GM12878 (cell line): ENCODE measurements at regions not wholly inside any gene's neighbourhood (a gene's known extent, or its start where the extent isn't known, plus 50 kb on each side); places are given as distances from the start of the nearest gene placed in this dataset.

Experiments
- ATAC-seq: fragments of 200-7000 bp; cut with Tn5 transposase; 3 replicates; pipeline ENCODE4 v1.9.1; 2020; ENCODE audit warnings: mild to moderate bottlenecking, moderate library complexity
- BruUV-seq: library from RNA; stranded (reverse); fragments of 400-500 nt; replicated peaks from 2 replicates; lab custom pipeline; 2021; lab: Mats Ljungman, UMichigan
- CTCF ChIA-PET: fragments of 300-600 bp; sonication (Branson Sonifier 250); formaldehyde crosslinking; extraction: SDS; loops from one replicate; lab custom pipeline; 2021; ENCODE audit warnings: inconsistent platforms; lab: Yijun Ruan, JAX
- POLR2A ChIA-PET: fragments of 350-600 bp; formaldehyde crosslinking; extraction: SDS; loops from one replicate; lab custom pipeline; 2021; ENCODE audit warnings: inconsistent platforms; lab: Charles Lee
- RAD21 ChIA-PET: fragments of 300-600 bp; sonication (Branson Sonifier 250); formaldehyde crosslinking; loops from one replicate; lab custom pipeline; 2023; ENCODE audit warnings: antibody characterized with exemption; ENCODE audit not compliant: unreplicated experiment; lab: Charles Lee
- SMC1A ChIA-PET: fragments of 300-600 bp; sonication (Branson Sonifier 250); formaldehyde crosslinking; loops from one replicate; lab custom pipeline; 2023; ENCODE audit not compliant: unreplicated experiment, uncharacterized antibody; lab: Charles Lee
- DNase-seq: peaks from one replicate; pipeline ENCODE4 v3.0.0-alpha.2; 2011; ENCODE audit warnings: low read depth, low spot score
- FAIRE-seq: peaks from 3 replicates; lab custom pipeline; 2011; peaks lifted over from hg19 to GRCh38; lab: Jason Lieb, UNC
- H2AFZ ChIP-seq: 2 replicates; pipeline ENCODE4 v1.6.0; 2011; ENCODE audit warnings: low read depth, low read length, control low read depth; ENCODE audit not compliant: control insufficient read depth
- H3K27ac ChIP-seq: 2 replicates; pipeline ENCODE4 v1.5.1; 2011; ENCODE audit warnings: control low read depth; ENCODE audit not compliant: control insufficient read depth, insufficient read depth
- H3K27me3 ChIP-seq, 2 experiments: replicated peaks in 1 of 2; 2 replicates each; pipeline versions ENCODE4 v1.6.0 to v1.6.1; 2011; ENCODE audit warnings: low read length in 1 of 2; ENCODE audit not compliant: control insufficient read depth in 2 of 2, insufficient read depth in 2 of 2
- H3K36me3 ChIP-seq, 2 experiments: 2 replicates each; pipeline ENCODE4 v1.5.1; 2011; ENCODE audit warnings: low read length in 1 of 2; ENCODE audit not compliant: control insufficient read depth in 2 of 2, insufficient read depth in 2 of 2
- H3K4me1 ChIP-seq: 2 replicates; pipeline ENCODE4 v1.6.1; 2011; ENCODE audit warnings: mild to moderate bottlenecking, low read length, moderate library complexity, mixed read lengths; ENCODE audit not compliant: control insufficient read depth, insufficient read depth
- H3K4me2 ChIP-seq: 2 replicates; pipeline ENCODE4 v1.6.0; 2011; ENCODE audit warnings: control low read depth; ENCODE audit not compliant: control insufficient read depth, insufficient read depth
- H3K4me3 ChIP-seq: fragments of 200-600 bp; sonication (generic); 2 replicates; pipeline ENCODE4 v1.5.1; 2016
- H3K79me2 ChIP-seq: 2 replicates; pipeline ENCODE4 v1.6.0; 2011; ENCODE audit warnings: low read length; ENCODE audit not compliant: control insufficient read depth, insufficient read depth
- H3K9ac ChIP-seq: 2 replicates; pipeline ENCODE4 v1.8.0; 2011; ENCODE audit warnings: low read length, control low read depth, mixed read lengths; ENCODE audit not compliant: control insufficient read depth, insufficient read depth
- H3K9me3 ChIP-seq: replicated peaks from 3 replicates; pipeline ENCODE4 v1.5.1; 2011; ENCODE audit warnings: mild to moderate bottlenecking, low read length; ENCODE audit not compliant: control insufficient read depth, insufficient read depth
- H4K20me1 ChIP-seq: 2 replicates; pipeline ENCODE4 v1.6.0; 2011; ENCODE audit not compliant: control insufficient read depth, insufficient read depth
- BCL11A ChIP-seq: IDR thresholded peaks from 2 replicates; pipeline ENCODE4 v1.6.1; 2011; ENCODE audit warnings: low read depth, low read length
- CBX3 ChIP-seq: fragments of 200-600 bp; sonication (generic); IDR thresholded peaks from 2 replicates; pipeline ENCODE4 v1.6.1; 2016; ENCODE audit warnings: low read depth, borderline replicate concordance
- IRF3 ChIP-seq: fragments of 450-650 bp; IDR thresholded peaks from 2 replicates; pipeline ENCODE4 v1.6.1; 2014; ENCODE audit warnings: mild to moderate bottlenecking
- NR2C2 ChIP-seq: IDR thresholded peaks from 2 replicates; pipeline ENCODE4 v1.6.1; 2011; ENCODE audit warnings: borderline replicate concordance, low read depth; ENCODE audit not compliant: control insufficient read depth, insufficient read length
- RB1 ChIP-seq: fragments of 450-650 bp; formaldehyde crosslinking; IDR thresholded peaks from 2 replicates; pipeline ENCODE4 v1.6.1; 2017; ENCODE audit warnings: mild to moderate bottlenecking, borderline replicate concordance
- SIX5 ChIP-seq: IDR thresholded peaks from 2 replicates; pipeline ENCODE4 v1.6.1; 2011; ENCODE audit warnings: mild to moderate bottlenecking, low read depth, low read length, moderate library complexity; ENCODE audit not compliant: severe bottlenecking
- SMAD1 ChIP-seq: fragments of 450-650 bp; IDR thresholded peaks from 2 replicates; pipeline ENCODE4 v1.6.1; 2018; ENCODE audit warnings: mild to moderate bottlenecking, low read depth; ENCODE audit not compliant: partially characterized antibody
- STAT1 ChIP-seq: fragments of 450-650 bp; conservative IDR thresholded peaks from 2 replicates; pipeline ENCODE4 v1.6.1; 2014; ENCODE audit warnings: antibody characterized with exemption, mild to moderate bottlenecking
- WGBS: methylation state at CpG from one replicate; pipeline ENCODE4 v1.1.6; 2016; ENCODE audit warnings: low lambda C conversion rate; ENCODE audit not compliant: insufficient replicate concordance, insufficient coverage; ENCODE audit errors: missing lambda C conversion rate; 5-methylcytosine and 5-hydroxymethylcytosine counted together
- in situ Hi-C: fragments of 300-500 bp; cut with MboI; formaldehyde crosslinking; loops from 9 replicates; pipeline ENCODE4 v1.14.3; 2018; ENCODE audit warnings: mixed read lengths
- intact Hi-C: fragments of 100-400 bp; cut with micrococcal nuclease; formaldehyde crosslinking; loops from one replicate; pipeline ENCODE4 v1.14.2; 2022; ENCODE audit not compliant: unreplicated experiment
- TF ChIP-seq, protein P1 (sequence below): fragments of 450-650 bp; IDR thresholded peaks from 2 replicates; pipeline ENCODE4 v1.6.1; 2017; ENCODE audit warnings: antibody characterized with exemption, mild to moderate bottlenecking, moderate library complexity

- DNase-seq: no peak
- no peaks in the 10 kb centered on the region for H3K27me3 ChIP-seq
- no peaks in the 10 kb centered on the region for H3K36me3 ChIP-seq
- no peaks in the 10 kb centered on the region for H3K4me1 ChIP-seq
- H3K4me3 ChIP-seq: no peak overlapping the region
- ChIA-PET CTCF (interaction anchor here (1.4 kb wide), 1 partner anchor 17 kb away, joined by 3 read pairs; no protein-coding TSS in a partner anchor), SMC1A (no interaction called here), POLR2A (no interaction called here), RAD21 (no interaction called here)
- no peak for FAIRE-seq
- intact Hi-C loops (no loop called here), in situ Hi-C loops (no loop called here)
- BruUV-seq: no TSS peak
- TF ChIP-seq STAT1 (no peak), SMAD1 (no peak), RB1 (no peak), CBX3 (no peak), NR2C2 (no peak), BCL11A (no peak), IRF3 (no peak), SIX5 (no peak)
- TF ChIP-seq, protein P1, sequence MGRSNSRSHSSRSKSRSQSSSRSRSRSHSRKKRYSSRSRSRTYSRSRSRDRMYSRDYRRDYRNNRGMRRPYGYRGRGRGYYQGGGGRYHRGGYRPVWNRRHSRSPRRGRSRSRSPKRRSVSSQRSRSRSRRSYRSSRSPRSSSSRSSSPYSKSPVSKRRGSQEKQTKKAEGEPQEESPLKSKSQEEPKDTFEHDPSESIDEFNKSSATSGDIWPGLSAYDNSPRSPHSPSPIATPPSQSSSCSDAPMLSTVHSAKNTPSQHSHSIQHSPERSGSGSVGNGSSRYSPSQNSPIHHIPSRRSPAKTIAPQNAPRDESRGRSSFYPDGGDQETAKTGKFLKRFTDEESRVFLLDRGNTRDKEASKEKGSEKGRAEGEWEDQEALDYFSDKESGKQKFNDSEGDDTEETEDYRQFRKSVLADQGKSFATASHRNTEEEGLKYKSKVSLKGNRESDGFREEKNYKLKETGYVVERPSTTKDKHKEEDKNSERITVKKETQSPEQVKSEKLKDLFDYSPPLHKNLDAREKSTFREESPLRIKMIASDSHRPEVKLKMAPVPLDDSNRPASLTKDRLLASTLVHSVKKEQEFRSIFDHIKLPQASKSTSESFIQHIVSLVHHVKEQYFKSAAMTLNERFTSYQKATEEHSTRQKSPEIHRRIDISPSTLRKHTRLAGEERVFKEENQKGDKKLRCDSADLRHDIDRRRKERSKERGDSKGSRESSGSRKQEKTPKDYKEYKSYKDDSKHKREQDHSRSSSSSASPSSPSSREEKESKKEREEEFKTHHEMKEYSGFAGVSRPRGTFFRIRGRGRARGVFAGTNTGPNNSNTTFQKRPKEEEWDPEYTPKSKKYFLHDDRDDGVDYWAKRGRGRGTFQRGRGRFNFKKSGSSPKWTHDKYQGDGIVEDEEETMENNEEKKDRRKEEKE: no peak
- no peaks in the 10 kb centered on the region; the same call in 2 of the 3 replicates for H3K9me3 ChIP-seq
- H3K27ac ChIP-seq: no peak overlapping the region
- no peak overlapping the region for H3K4me2 ChIP-seq
- no peaks in the 10 kb centered on the region for H3K79me2 ChIP-seq
- WGBS: 4% methylated on average over 2 of the region's 3 CpGs
- no peak for ATAC-seq
- H4K20me1 ChIP-seq: no peaks in the 10 kb centered on the region
- no peak overlapping the region for H3K9ac ChIP-seq
- H2AFZ ChIP-seq: no peak overlapping the region
These were observed 828.3 kb upstream of the MIR17HG start for GRCh38 chr13:90519157-90519556.
